ENCODE measurements at regions not wholly inside any gene's neighbourhood (a gene's known extent, or its start where the extent isn't known, plus 50 kb on each side); places are given as distances from the start of the nearest gene placed in this dataset.

- no peak overlapping the region for H3K9ac ChIP-seq (ENCODE audit: low read length)
- DNase-seq: no peak
- no peaks in the 10 kb centered on the region for H4K20me1 ChIP-seq (ENCODE audit: insufficient read depth, low read length)
- H3K4me2 ChIP-seq (ENCODE audit: low read depth, low read length): no peak overlapping the region
- H3K27me3 ChIP-seq (replicated peaks; ENCODE audit: insufficient read depth, low read length): no peaks in the 10 kb centered on the region
- no peaks in the 10 kb centered on the region for H3K9me3 ChIP-seq (replicated peaks; ENCODE audit: insufficient read depth, low read length)
- TF ChIP-seq EZH2 (optimal IDR thresholded peaks at IDR 0.05; ENCODE audit: low read depth, low read length): no peak
- TF ChIP-seq EZH2phosphoT487 (IDR thresholded peaks at IDR 0.05; ENCODE audit: low read length): no peak
- TF ChIP-seq CTCF (IDR thresholded peaks at IDR 0.05; ENCODE audit: low read length): no peak
- H3F3A ChIP-seq (ENCODE audit: insufficient read depth, low read length): no peaks in the 10 kb centered on the region
- H2AFZ ChIP-seq (ENCODE audit: low read length): no peak overlapping the region
- no peak overlapping the region for H3K4me3 ChIP-seq (ENCODE audit: low read length)
- H3K36me3 ChIP-seq (replicated peaks; ENCODE audit: insufficient read depth, low read length): no peaks in the 10 kb centered on the region
- H3K79me2 ChIP-seq (ENCODE audit: low read length): no peaks in the 10 kb centered on the region
- no peaks in the 10 kb centered on the region for H3K9me2 ChIP-seq (replicated peaks; ENCODE audit: insufficient read depth, low read length)
- H3K4me1 ChIP-seq (ENCODE audit: low read length): no peaks in the 10 kb centered on the region
- no peak overlapping the region for H3K27ac ChIP-seq (ENCODE audit: low read length)
Measured at GRCh38 chr4:111633663-111634266, 511.5 kb upstream of the FAM241A start.

GRCh38 chr4:111635646-111636045, 509.6 kb upstream of the FAM241A start:
- no peaks in the 10 kb centered on the region for H3K9me3 ChIP-seq (replicated peaks; ENCODE audit: insufficient read depth, low read length)
- no peak overlapping the region for H3K4me2 ChIP-seq (ENCODE audit: low read depth, low read length)
- H3K27ac ChIP-seq (ENCODE audit: low read length): no peak overlapping the region
- no peak for DNase-seq
- H3K27me3 ChIP-seq (replicated peaks; ENCODE audit: insufficient read depth, low read length): no peaks in the 10 kb centered on the region
- H3K9ac ChIP-seq (ENCODE audit: low read length): no peak overlapping the region
- no peaks in the 10 kb centered on the region for H3K9me2 ChIP-seq (replicated peaks; ENCODE audit: insufficient read depth, low read length)
- H3F3A ChIP-seq (ENCODE audit: insufficient read depth, low read length): no peaks in the 10 kb centered on the region
- H3K79me2 ChIP-seq (ENCODE audit: low read length): no peaks in the 10 kb centered on the region
- H3K36me3 ChIP-seq (replicated peaks; ENCODE audit: insufficient read depth, low read length): no peaks in the 10 kb centered on the region
- no peaks in the 10 kb centered on the region for H3K4me1 ChIP-seq (ENCODE audit: low read length)
- no peaks in the 10 kb centered on the region for H4K20me1 ChIP-seq (ENCODE audit: insufficient read depth, low read length)
- H3K4me3 ChIP-seq (ENCODE audit: low read length): no peak overlapping the region
- TF ChIP-seq EZH2phosphoT487 (IDR thresholded peaks at IDR 0.05; ENCODE audit: low read length): no peak
- no peak overlapping the region for H2AFZ ChIP-seq (ENCODE audit: low read length)

DNA sequence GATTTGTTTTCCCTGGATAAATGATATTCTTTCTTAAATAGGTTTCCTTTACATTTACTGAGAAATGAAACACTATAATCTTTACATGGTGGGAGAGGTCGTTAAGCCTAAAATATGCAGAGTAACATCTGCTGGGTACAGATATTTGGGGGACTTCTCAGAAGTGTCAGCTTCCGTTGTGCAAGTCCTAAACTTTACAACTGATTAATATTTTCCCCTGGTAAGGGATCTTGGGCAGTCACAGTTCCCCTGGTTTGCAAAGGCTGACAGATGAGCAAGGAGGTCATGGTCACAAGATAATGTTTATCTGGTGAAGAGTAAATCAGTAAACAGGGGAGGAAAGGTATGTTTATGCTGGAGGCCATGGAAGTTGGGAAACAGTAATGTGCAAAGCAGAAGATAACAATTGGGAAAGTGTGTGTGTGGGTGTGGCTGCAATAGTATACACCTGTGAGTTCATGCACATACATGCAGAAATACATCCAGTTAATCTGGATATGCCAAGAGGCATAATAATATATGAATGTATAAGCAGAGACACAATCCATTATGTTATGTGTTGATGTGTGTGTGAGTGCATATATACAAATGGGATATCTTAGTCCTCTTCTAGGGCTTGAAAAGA, 508.2 kb upstream of the FAM241A start:
- Histone ChIP-seq H3K27me3 (replicated peaks; ENCODE audit: insufficient read depth, low read length) (no peaks in the 10 kb centered on the region), H3K36me3 (replicated peaks; ENCODE audit: insufficient read depth, low read length) (no peaks in the 10 kb centered on the region), H3K9me3 (replicated peaks; ENCODE audit: insufficient read depth, low read length) (no peaks in the 10 kb centered on the region), H2AFZ (ENCODE audit: low read length) (no peak overlapping the region), H3K4me2 (ENCODE audit: low read depth, low read length) (no peak overlapping the region), H4K20me1 (ENCODE audit: insufficient read depth, low read length) (no peaks in the 10 kb centered on the region), H3K4me1 (ENCODE audit: low read length) (no peaks in the 10 kb centered on the region), H3F3A (ENCODE audit: insufficient read depth, low read length) (no peaks in the 10 kb centered on the region), H3K4me3 (ENCODE audit: low read length) (no peak overlapping the region), H3K9ac (ENCODE audit: low read length) (no peak overlapping the region), H3K27ac (ENCODE audit: low read length) (no peak overlapping the region), H3K9me2 (replicated peaks; ENCODE audit: insufficient read depth, low read length) (no peaks in the 10 kb centered on the region), H3K79me2 (ENCODE audit: low read length) (no peaks in the 10 kb centered on the region)
- TF ChIP-seq EZH2 (optimal IDR thresholded peaks at IDR 0.05; ENCODE audit: low read depth, low read length): no peak
- TF ChIP-seq CTCF (IDR thresholded peaks at IDR 0.05; ENCODE audit: low read length): no peak
- DNase-seq: no peak

- Histone ChIP-seq H3K79me2 (ENCODE audit: low read length) (no peaks in the 10 kb centered on the region), H3K9ac (ENCODE audit: low read length) (no peak overlapping the region), H2AFZ (ENCODE audit: low read length) (no peak overlapping the region), H3K4me2 (ENCODE audit: low read depth, low read length) (no peak overlapping the region), H3K27ac (ENCODE audit: low read length) (no peak overlapping the region), H3F3A (ENCODE audit: insufficient read depth, low read length) (no peaks in the 10 kb centered on the region), H3K36me3 (replicated peaks; ENCODE audit: insufficient read depth, low read length) (no peaks in the 10 kb centered on the region), H4K20me1 (ENCODE audit: insufficient read depth, low read length) (no peaks in the 10 kb centered on the region), H3K4me3 (ENCODE audit: low read length) (no peak overlapping the region), H3K9me3 (replicated peaks; ENCODE audit: insufficient read depth, low read length) (no peaks in the 10 kb centered on the region), H3K27me3 (replicated peaks; ENCODE audit: insufficient read depth, low read length) (no peaks in the 10 kb centered on the region), H3K9me2 (replicated peaks; ENCODE audit: insufficient read depth, low read length) (no peaks in the 10 kb centered on the region), H3K4me1 (ENCODE audit: low read length) (no peaks in the 10 kb centered on the region)
- no peak for TF ChIP-seq EZH2 (optimal IDR thresholded peaks at IDR 0.05; ENCODE audit: low read depth, low read length)
- DNase-seq: no peak
Measured at GRCh38 chr4:111639120-111639690, 506.0 kb upstream of the FAM241A start.

All from MM.1S (cell line).